NCI-H510A treated with DMSO at 0.1 percent for 48 hours (cell line): ENCODE measurements at regions not wholly inside any gene's neighbourhood (a gene's known extent, or its start where the extent isn't known, plus 50 kb on each side); places are given as distances from the start of the nearest gene placed in this dataset.
A peak's percentile ranks its signal among the peaks of the same experiment; 100 is the strongest.
"Not testable (repeated sequence)": the region's sequence is repeated elsewhere in the genome, so short reads cannot be mapped to it uniquely, and the experiment has no call there.

Source experiments
- DNase-seq: peaks from one replicate; lab custom pipeline; 2025; lab: John Stamatoyannopoulos, UW

GRCh38 chr5:19233573-19233972, 754.4 kb downstream of the CDH18 start:
- no peak for DNase-seq

GRCh38 chr5:19235101-19235584, 752.9 kb downstream of the CDH18 start:
- DNase-seq, result no peak

GRCh38 chr5:19240170-19240569, 747.8 kb downstream of the CDH18 start:
- DNase-seq, result no peak

- no peak for DNase-seq
Observed at GRCh38 chr5:19241690-19242089, 746.3 kb downstream of the CDH18 start.

- not testable (repeated sequence) for DNase-seq
Observed at GRCh38 chr5:19246191-19246590, 741.8 kb downstream of the CDH18 start.

- no peak for DNase-seq
Observed at GRCh38 chr5:19247302-19247701, 740.7 kb downstream of the CDH18 start.

GRCh38 chr5:19256036-19256435, 732.0 kb downstream of the CDH18 start:
- no peak for DNase-seq

GRCh38 chr5:19258686-19259085, 729.3 kb downstream of the CDH18 start:
- no peak for DNase-seq

GRCh38 chr5:19261879-19262278, 726.1 kb downstream of the CDH18 start:
- no peak for DNase-seq

GRCh38 chr5:19264821-19265220, 723.2 kb downstream of the CDH18 start:
- DNase-seq, result no peak

- no peak for DNase-seq
Observed at GRCh38 chr5:19266791-19267190, 721.2 kb downstream of the CDH18 start.

- no peak for DNase-seq
Observed at GRCh38 chr5:19270153-19270552, 717.8 kb downstream of the CDH18 start.

GRCh38 chr5:19274578-19274977, 713.4 kb downstream of the CDH18 start:
- no peak for DNase-seq

GRCh38 chr5:19285286-19285685, 702.7 kb downstream of the CDH18 start:
- DNase-seq, result no peak

- not testable (repeated sequence) for DNase-seq
Observed at GRCh38 chr5:19287548-19288277, 700.3 kb downstream of the CDH18 start.

GRCh38 chr5:19288311-19288710, 699.7 kb downstream of the CDH18 start:
- DNase-seq, result not testable (repeated sequence)

GRCh38 chr5:19297934-19298333, 690.1 kb downstream of the CDH18 start:
- DNase-seq, result no peak

GRCh38 chr5:19301271-19301670, 686.7 kb downstream of the CDH18 start:
- no peak for DNase-seq

GRCh38 chr5:19314840-19315239, 673.2 kb downstream of the CDH18 start:
- DNase-seq, result no peak

- no peak for DNase-seq
Observed at GRCh38 chr5:19319252-19319651, 668.7 kb downstream of the CDH18 start.

- DNase-seq, result peak; percentile 41
Observed at GRCh38 chr5:19322716-19323485, 665.1 kb downstream of the CDH18 start.

- no peak for DNase-seq
Observed at GRCh38 chr5:19334278-19334677, 653.7 kb downstream of the CDH18 start.

- no peak for DNase-seq
Observed at GRCh38 chr5:19342942-19343341, 645.1 kb downstream of the CDH18 start.
